BLaER1 treated with 17β-estradiol and CSF1 and Interleukin-3, amounts not matched to agents 10 nM and 100 nM (cell line): ENCODE measurements at regions not wholly inside any gene's neighbourhood (a gene's known extent, or its start where the extent isn't known, plus 50 kb on each side); places are given as distances from the start of the nearest gene placed in this dataset.

Source experiments
- H3K27ac ChIP-seq, 11 experiments: shearing (Covaris generic); formaldehyde crosslinking; 2 replicates each; pipeline ENCODE4 v1.8.1; 2022
- H3K27me3 ChIP-seq, 11 experiments: shearing (Covaris generic); formaldehyde crosslinking; 2 replicates each; pipeline ENCODE4 v1.8.1; 2022
- H3K36me3 ChIP-seq, 11 experiments: shearing (Covaris generic); formaldehyde crosslinking; 2 replicates each; pipeline ENCODE4 v1.8.1; 2022
- H3K4me1 ChIP-seq, 10 experiments: shearing (Covaris generic); formaldehyde crosslinking; 2 replicates each; pipeline ENCODE4 v1.8.1; 2022
- H3K4me2 ChIP-seq, 11 experiments: shearing (Covaris generic); formaldehyde crosslinking; 2 replicates each; pipeline ENCODE4 v1.8.1; 2022
- H3K4me3 ChIP-seq, 10 experiments: shearing (Covaris generic); formaldehyde crosslinking; 2 replicates each; pipeline ENCODE4 v1.8.1; 2022
- H3K9ac ChIP-seq, 11 experiments: shearing (Covaris generic); formaldehyde crosslinking; 2 replicates each; pipeline ENCODE4 v1.8.1; 2022
- H3K9me3 ChIP-seq, 11 experiments: shearing (Covaris generic); formaldehyde crosslinking; replicated peaks in 1 of 11; 2 replicates each; pipeline ENCODE4 v1.8.1; 2022
- H4K20me1 ChIP-seq, 11 experiments: shearing (Covaris generic); formaldehyde crosslinking; 2 replicates each; pipeline ENCODE4 v1.8.1; 2022
- Cebpa-rat ChIP-seq, 11 experiments: shearing (Covaris generic); IDR thresholded peaks; 2 replicates each; pipeline ENCODE4 v1.8.1; 2022

GRCh38 chr5:8848997-8849594, 696.8 kb downstream of the SEMA5A start:
- no peaks in the 10 kb centered on the region for H3K9me3 ChIP-seq
- no peak overlapping the region for H3K9ac ChIP-seq
- peaks cover 0 to 6% (median 0%) of the 10 kb centered on the region in 10 experiments; a peak in 3 of 20 replicates for H3K4me1 ChIP-seq
- H3K4me3 ChIP-seq, result no peak overlapping the region
- no peak for TF ChIP-seq Cebpa-rat (IDR thresholded peaks at IDR 0.05)
- H4K20me1 ChIP-seq, result no peaks in the 10 kb centered on the region
- H3K4me2 ChIP-seq, result peak overlapping the region in 3 of 11 experiments; percentile 11 to 38 (median 24); a peak in 4 of 22 replicates
- no peak overlapping the region for H3K27ac ChIP-seq
- no peaks in the 10 kb centered on the region for H3K27me3 ChIP-seq
- H3K36me3 ChIP-seq, result no peaks in the 10 kb centered on the region

- Histone ChIP-seq H3K4me3 (no peak overlapping the region), H4K20me1 (no peaks in the 10 kb centered on the region), H3K4me2 (no peak overlapping the region), H3K27ac (no peak overlapping the region), H3K36me3 (no peaks in the 10 kb centered on the region), H3K9me3 (no peaks in the 10 kb centered on the region), H3K9ac (no peak overlapping the region), H3K27me3 (no peaks in the 10 kb centered on the region), H3K4me1 (peaks cover 0 to 6% (median 0%) of the 10 kb centered on the region in 10 experiments; a peak in 3 of 20 replicates)
- TF ChIP-seq Cebpa-rat (IDR thresholded peaks at IDR 0.05), result no peak
These were observed 694.8 kb downstream of the SEMA5A start for GRCh38 chr5:8851101-8851500.

GRCh38 chr5:8857051-8857450, 688.8 kb downstream of the SEMA5A start:
- Histone ChIP-seq H3K36me3 (no peaks in the 10 kb centered on the region), H3K27ac (no peak overlapping the region), H3K9ac (no peak overlapping the region), H3K4me2 (no peak overlapping the region), H4K20me1 (no peaks in the 10 kb centered on the region), H3K27me3 (no peaks in the 10 kb centered on the region), H3K4me3 (no peak overlapping the region), H3K9me3 (no peaks in the 10 kb centered on the region), H3K4me1 (no peaks in the 10 kb centered on the region; a peak in 1 of 20 replicates)
- TF ChIP-seq Cebpa-rat (IDR thresholded peaks at IDR 0.05), result no peak

- no peak for TF ChIP-seq Cebpa-rat (IDR thresholded peaks at IDR 0.05)
These were observed 684.1 kb downstream of the SEMA5A start for GRCh38 chr5:8861764-8862163.

GRCh38 chr5:8864053-8864452, 681.8 kb downstream of the SEMA5A start:
- Histone ChIP-seq H4K20me1 (no peaks in the 10 kb centered on the region), H3K27me3 (no peaks in the 10 kb centered on the region), H3K4me2 (no peak overlapping the region), H3K9me3 (no peaks in the 10 kb centered on the region), H3K36me3 (no peaks in the 10 kb centered on the region), H3K4me1 (no peaks in the 10 kb centered on the region; a peak in 2 of 20 replicates), H3K27ac (no peak overlapping the region), H3K4me3 (no peak overlapping the region), H3K9ac (no peak overlapping the region)
- TF ChIP-seq Cebpa-rat (IDR thresholded peaks at IDR 0.05), result no peak

More at GRCh38 chr5:8861764-8862163, 684.1 kb downstream of the SEMA5A start:
- Histone ChIP-seq H3K27me3 (no peaks in the 10 kb centered on the region), H3K27ac (no peak overlapping the region), H3K9ac (no peak overlapping the region), H3K4me2 (peak overlapping the region in 1 of 11 experiments; percentile 16; a peak in 1 of 22 replicates), H3K4me1 (no peaks in the 10 kb centered on the region; a peak in 2 of 20 replicates), H3K36me3 (no peaks in the 10 kb centered on the region), H3K4me3 (no peak overlapping the region), H3K9me3 (no peaks in the 10 kb centered on the region), H4K20me1 (no peaks in the 10 kb centered on the region)

GRCh38 chr5:8865266-8865665, 680.6 kb downstream of the SEMA5A start:
- Histone ChIP-seq H3K4me3 (no peak overlapping the region), H3K27ac (no peak overlapping the region), H3K9me3 (peaks cover 0 to 4% (median 0%) of the 10 kb centered on the region in 11 experiments; a peak in 2 of 22 replicates), H3K4me1 (no peaks in the 10 kb centered on the region; a peak in 2 of 20 replicates), H3K9ac (no peak overlapping the region), H3K27me3 (no peaks in the 10 kb centered on the region), H4K20me1 (no peaks in the 10 kb centered on the region), H3K4me2 (no peak overlapping the region), H3K36me3 (no peaks in the 10 kb centered on the region)
- TF ChIP-seq Cebpa-rat (IDR thresholded peaks at IDR 0.05), result no peak

GRCh38 chr5:8865686-8866374, 680.0 kb downstream of the SEMA5A start:
- Histone ChIP-seq H3K4me1 (no peaks in the 10 kb centered on the region; a peak in 2 of 20 replicates), H3K4me3 (no peak overlapping the region), H3K27ac (no peak overlapping the region), H3K27me3 (no peaks in the 10 kb centered on the region), H3K4me2 (no peak overlapping the region), H3K36me3 (no peaks in the 10 kb centered on the region), H3K9me3 (peaks cover 0 to 4% (median 0%) of the 10 kb centered on the region in 11 experiments; a peak in 2 of 22 replicates), H4K20me1 (no peaks in the 10 kb centered on the region), H3K9ac (no peak overlapping the region)
- no peak for TF ChIP-seq Cebpa-rat (IDR thresholded peaks at IDR 0.05)

- no peaks in the 10 kb centered on the region; a peak in 1 of 20 replicates for H3K4me1 ChIP-seq
- H3K9ac ChIP-seq, result no peak overlapping the region
- no peak overlapping the region for H3K4me2 ChIP-seq
- no peaks in the 10 kb centered on the region for H3K36me3 ChIP-seq
- TF ChIP-seq Cebpa-rat (IDR thresholded peaks at IDR 0.05), result no peak
- no peaks in the 10 kb centered on the region for H3K27me3 ChIP-seq
- peaks cover 0 to 4% (median 0%) of the 10 kb centered on the region in 11 experiments; a peak in 2 of 22 replicates for H3K9me3 ChIP-seq
- no peak overlapping the region for H3K4me3 ChIP-seq
- no peak overlapping the region for H3K27ac ChIP-seq
- H4K20me1 ChIP-seq, result no peaks in the 10 kb centered on the region
These were observed 677.6 kb downstream of the SEMA5A start for GRCh38 chr5:8868283-8868682.

- Histone ChIP-seq H3K36me3 (no peaks in the 10 kb centered on the region), H3K27me3 (no peaks in the 10 kb centered on the region), H3K9ac (no peak overlapping the region), H3K4me3 (no peak overlapping the region), H3K27ac (no peak overlapping the region), H4K20me1 (no peaks in the 10 kb centered on the region), H3K4me2 (no peak overlapping the region), H3K9me3 (peaks cover 0 to 4% (median 0%) of the 10 kb centered on the region in 11 experiments; a peak in 2 of 22 replicates), H3K4me1 (no peaks in the 10 kb centered on the region; a peak in 1 of 20 replicates)
- no peak for TF ChIP-seq Cebpa-rat (IDR thresholded peaks at IDR 0.05)
These were observed 675.9 kb downstream of the SEMA5A start for GRCh38 chr5:8869932-8870331.
